SH-SY5Y (cell line): ENCODE measurements at regions not wholly inside any gene's neighbourhood (a gene's known extent, or its start where the extent isn't known, plus 50 kb on each side); places are given as distances from the start of the nearest gene placed in this dataset.

Experiments used
- GATA2 ChIP-seq: IDR thresholded peaks from 2 replicates; pipeline ENCODE4 v1.6.1; 2011; ENCODE audit warnings: mild to moderate bottlenecking, low read depth, low read length
- GATA3 ChIP-seq: IDR thresholded peaks from 2 replicates; pipeline ENCODE4 v1.6.1; 2011; ENCODE audit warnings: low read depth, mild to moderate bottlenecking, low read length, moderate library complexity

DNA sequence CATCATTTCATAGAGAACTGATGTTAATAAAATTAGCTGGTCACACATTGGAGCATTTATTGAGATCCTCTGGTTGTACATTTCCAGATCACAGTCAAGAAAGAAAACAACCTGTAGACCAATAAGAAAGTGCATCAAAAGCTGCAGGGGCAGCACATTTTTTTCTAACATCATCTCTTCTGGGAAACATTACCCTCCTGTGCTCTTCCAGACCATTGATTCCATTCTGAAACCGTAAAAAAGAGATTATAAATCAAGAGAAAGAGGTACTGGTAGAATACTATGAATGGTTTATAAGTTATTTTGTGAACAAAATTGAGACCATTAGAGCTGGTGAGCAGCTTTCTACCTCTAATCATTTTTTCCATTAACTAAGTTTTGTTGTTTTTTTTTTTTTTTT lies 1548.2 kb upstream of the CELF4 start:
- no peak for TF ChIP-seq GATA2
- TF ChIP-seq GATA3 = no peak
